ENCODE measurements at regions not wholly inside any gene's neighbourhood (a gene's known extent, or its start where the extent isn't known, plus 50 kb on each side); places are given as distances from the start of the nearest gene placed in this dataset.

GRCh38 chr2:234722176-234722575 lies 225.3 kb upstream of the ARL4C start:
- no peak for TF ChIP-seq CTCF (IDR thresholded peaks at IDR 0.05; ENCODE audit: low read depth, low read length)
- no peak for DNase-seq (ENCODE audit: low read depth, low spot score)
- H3K27ac ChIP-seq (ENCODE audit: low read depth, low read length): no peak overlapping the region
- ChIA-PET CTCF (no interaction called here), POLR2A (no interaction called here)
- no peaks in the 10 kb centered on the region for H3K9me3 ChIP-seq (ENCODE audit: control insufficient read depth, insufficient read depth, low read length)
- H3K27me3 ChIP-seq (ENCODE audit: control insufficient read depth, insufficient read depth, low read length): no peaks in the 10 kb centered on the region
- no peak overlapping the region for H3K4me3 ChIP-seq (ENCODE audit: low read depth, low read length)

- DNase-seq (ENCODE audit: low read depth, low spot score): no peak
- Histone ChIP-seq H3K4me3 (ENCODE audit: low read depth, low read length) (no peak overlapping the region), H3K9me3 (ENCODE audit: control insufficient read depth, insufficient read depth, low read length) (no peaks in the 10 kb centered on the region), H3K27me3 (ENCODE audit: control insufficient read depth, insufficient read depth, low read length) (no peaks in the 10 kb centered on the region), H3K27ac (ENCODE audit: low read depth, low read length) (no peak overlapping the region)
- ChIA-PET POLR2A (no interaction called here), CTCF (no interaction called here)
- no peak for TF ChIP-seq CTCF (IDR thresholded peaks at IDR 0.05; ENCODE audit: low read depth, low read length)
Observed at GRCh38 chr2:234719116-234719716, 222.3 kb upstream of the ARL4C start.

- H3K27me3 ChIP-seq (ENCODE audit: control insufficient read depth, insufficient read depth, low read length): no peaks in the 10 kb centered on the region
- no peak overlapping the region for H3K27ac ChIP-seq (ENCODE audit: low read depth, low read length)
- H3K4me3 ChIP-seq (ENCODE audit: low read depth, low read length): no peak overlapping the region
- TF ChIP-seq CTCF (IDR thresholded peaks at IDR 0.05; ENCODE audit: low read depth, low read length): no peak
- no peak for DNase-seq (ENCODE audit: low read depth, low spot score)
- ChIA-PET CTCF (interaction anchor here (0.9 kb wide), 1 partner anchor 391 kb away, joined by 4 read pairs; no protein-coding TSS in a partner anchor), POLR2A (no interaction called here)
- no peaks in the 10 kb centered on the region for H3K9me3 ChIP-seq (ENCODE audit: control insufficient read depth, insufficient read depth, low read length)
Observed at GRCh38 chr2:234716271-234716670, 219.4 kb upstream of the ARL4C start.

- Histone ChIP-seq H3K27me3 (ENCODE audit: control insufficient read depth, insufficient read depth, low read length) (no peaks in the 10 kb centered on the region), H3K4me3 (ENCODE audit: low read depth, low read length) (no peak overlapping the region), H3K27ac (ENCODE audit: low read depth, low read length) (no peak overlapping the region), H3K9me3 (ENCODE audit: control insufficient read depth, insufficient read depth, low read length) (no peaks in the 10 kb centered on the region)
- POLR2A ChIA-PET: no interaction called here
- TF ChIP-seq CTCF (IDR thresholded peaks at IDR 0.05; ENCODE audit: low read depth, low read length): no peak
- CTCF ChIA-PET: no interaction called here
- DNase-seq (ENCODE audit: low read depth, low spot score): no peak
Observed at GRCh38 chr2:234715671-234716250, 218.9 kb upstream of the ARL4C start.

GRCh38 chr2:234714711-234715110 lies 217.8 kb upstream of the ARL4C start:
- H3K4me3 ChIP-seq (ENCODE audit: low read depth, low read length): no peak overlapping the region
- H3K27me3 ChIP-seq (ENCODE audit: control insufficient read depth, insufficient read depth, low read length): no peaks in the 10 kb centered on the region
- ChIA-PET CTCF (no interaction called here), POLR2A (no interaction called here)
- DNase-seq (ENCODE audit: low read depth, low spot score): no peak
- no peaks in the 10 kb centered on the region for H3K9me3 ChIP-seq (ENCODE audit: control insufficient read depth, insufficient read depth, low read length)
- no peak overlapping the region for H3K27ac ChIP-seq (ENCODE audit: low read depth, low read length)
- TF ChIP-seq CTCF (IDR thresholded peaks at IDR 0.05; ENCODE audit: low read depth, low read length): no peak

Data from AG04450 (cell line).